ENCODE measurements at regions not wholly inside any gene's neighbourhood (a gene's known extent, or its start where the extent isn't known, plus 50 kb on each side); places are given as distances from the start of the nearest gene placed in this dataset.

DNA sequence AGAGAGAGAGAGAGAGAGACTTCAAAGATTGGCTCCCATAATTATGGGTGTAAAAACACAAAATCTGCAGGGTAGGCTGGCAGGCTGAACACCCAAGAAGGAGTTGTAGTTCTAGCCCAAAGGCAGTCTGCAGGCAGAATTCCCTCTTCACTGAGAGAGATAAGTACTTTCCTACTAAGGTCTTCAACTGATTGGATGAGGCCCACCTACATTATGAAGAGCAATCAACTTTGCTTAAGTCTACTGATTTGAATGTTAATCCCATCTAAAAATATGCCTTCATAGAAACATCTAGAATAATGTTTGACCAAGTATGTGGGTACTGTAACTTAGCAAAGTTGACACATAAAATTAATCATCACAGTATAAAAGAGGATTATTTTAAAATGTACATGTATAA lies 949.7 kb downstream of the HACE1 start:
- Histone ChIP-seq H3K9me3 (ENCODE audit: low read length) (no peaks in the 10 kb centered on the region), H2AFZ (ENCODE audit: low read depth, low read length) (no peak overlapping the region), H3K9ac (ENCODE audit: low read length) (no peak overlapping the region), H3K4me3 (ENCODE audit: low read length) (no peak overlapping the region), H3K36me3 (ENCODE audit: insufficient read depth, low read length) (no peaks in the 10 kb centered on the region), H3K4me2 (ENCODE audit: low read length) (no peak overlapping the region), H3K79me2 (replicated peaks; ENCODE audit: insufficient read depth, low read length) (no peaks in the 10 kb centered on the region), H4K20me1 (ENCODE audit: insufficient read depth) (no peaks in the 10 kb centered on the region), H3K9me2 (ENCODE audit: insufficient read depth, low read length) (no peaks in the 10 kb centered on the region), H3F3A (ENCODE audit: insufficient read depth, low read length, poor library complexity, severe bottlenecking) (no peaks in the 10 kb centered on the region), H3K27me3 (ENCODE audit: insufficient read depth, low read depth, low read length) (no peaks in the 10 kb centered on the region), H3K27ac (ENCODE audit: low read length) (no peak overlapping the region)
- TF ChIP-seq MXI1 (conservative IDR thresholded peaks at IDR 0.05; ENCODE audit: poor library complexity, severe bottlenecking) (no peak), CTCF (IDR thresholded peaks at IDR 0.05; ENCODE audit: poor library complexity, severe bottlenecking) (no peak), EP300 (conservative IDR thresholded peaks at IDR 0.05; ENCODE audit: poor library complexity, severe bottlenecking) (no peak), RAD21 (conservative IDR thresholded peaks at IDR 0.05) (no peak), EZH2 (IDR thresholded peaks at IDR 0.05; ENCODE audit: borderline replicate concordance, insufficient read depth, low read length, poor library complexity, severe bottlenecking) (no peak), TAF1 (IDR thresholded peaks at IDR 0.05; ENCODE audit: low read depth) (no peak), POLR2AphosphoS5 (IDR thresholded peaks at IDR 0.05) (no peak), SMC3 (conservative IDR thresholded peaks at IDR 0.05; ENCODE audit: poor library complexity) (no peak), REST (IDR thresholded peaks at IDR 0.05; ENCODE audit: borderline replicate concordance) (no peak)

DNA sequence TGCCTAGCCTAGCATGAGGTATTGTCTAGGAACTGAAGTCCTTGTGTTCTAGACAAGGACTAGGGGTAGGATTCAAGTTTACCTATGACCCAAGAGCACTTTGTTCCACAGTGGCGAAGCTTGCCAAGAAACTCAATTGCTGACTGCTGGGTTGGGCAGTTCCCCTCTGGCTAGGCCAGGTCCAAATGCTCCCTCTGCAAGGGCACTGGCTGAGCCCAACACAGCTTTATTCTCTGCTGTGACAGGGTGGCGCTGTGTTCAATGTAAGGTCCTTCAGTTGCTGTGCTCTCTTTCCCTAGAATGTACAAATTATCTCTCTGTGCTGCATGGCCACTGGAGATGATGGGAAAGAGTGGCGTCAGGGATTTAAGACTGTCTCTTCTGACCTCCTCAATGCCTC lies 950.8 kb downstream of the HACE1 start:
- Histone ChIP-seq H3K4me2 (ENCODE audit: low read length) (no peak overlapping the region), H3K9me2 (ENCODE audit: insufficient read depth, low read length) (no peaks in the 10 kb centered on the region), H3F3A (ENCODE audit: insufficient read depth, low read length, poor library complexity, severe bottlenecking) (no peaks in the 10 kb centered on the region), H3K9ac (ENCODE audit: low read length) (no peak overlapping the region), H4K20me1 (ENCODE audit: insufficient read depth) (no peaks in the 10 kb centered on the region), H2AFZ (ENCODE audit: low read depth, low read length) (no peak overlapping the region), H3K79me2 (replicated peaks; ENCODE audit: insufficient read depth, low read length) (no peaks in the 10 kb centered on the region), H3K27ac (ENCODE audit: low read length) (no peak overlapping the region), H3K27me3 (ENCODE audit: insufficient read depth, low read depth, low read length) (no peaks in the 10 kb centered on the region), H3K36me3 (ENCODE audit: insufficient read depth, low read length) (no peaks in the 10 kb centered on the region), H3K4me3 (ENCODE audit: low read length) (no peak overlapping the region), H3K9me3 (ENCODE audit: low read length) (no peaks in the 10 kb centered on the region)
- TF ChIP-seq CTCF (IDR thresholded peaks at IDR 0.05; ENCODE audit: poor library complexity, severe bottlenecking) (no peak), POLR2AphosphoS5 (IDR thresholded peaks at IDR 0.05) (no peak)
